IMR-90 (cell line): ENCODE measurements at regions not wholly inside any gene's neighbourhood (a gene's known extent, or its start where the extent isn't known, plus 50 kb on each side); places are given as distances from the start of the nearest gene placed in this dataset.

Experiments
- ATAC-seq: fragments of 200-7000 bp; cut with Tn5 transposase; 2 replicates; pipeline ENCODE4 v1.9.1; 2020; ENCODE audit warnings: low read depth, mild to moderate bottlenecking, moderate library complexity
- BruUV-seq: library from RNA; stranded (reverse); fragments of 400-500 nt; replicated peaks from 2 replicates; lab custom pipeline; 2021; lab: Mats Ljungman, UMichigan
- CTCF ChIA-PET: fragments of 300-600 bp; formaldehyde crosslinking; extraction: SDS; loops from one replicate; lab custom pipeline; 2021; ENCODE audit warnings: antibody characterized with exemption; lab: Yijun Ruan, JAX
- POLR2A ChIA-PET: fragments of 300-600 bp; sonication (Branson Sonifier 250); formaldehyde crosslinking; loops from one replicate; lab custom pipeline; 2022; ENCODE audit warnings: antibody characterized with exemption; ENCODE audit not compliant: unreplicated experiment; lab: Charles Lee
- DNase-seq: peaks from one replicate; pipeline ENCODE4 v3.0.0; 2013
- H2AFZ ChIP-seq: replicated peaks from 2 replicates; pipeline ENCODE3; 2013; ENCODE audit warnings: low read length, mild to moderate bottlenecking; ENCODE audit not compliant: poor library complexity
- H2AK5ac ChIP-seq: 2 replicates; pipeline ENCODE4 v1.6.1; 2013; ENCODE audit warnings: low read depth, low read length, inconsistent platforms
- H2AK9ac ChIP-seq: replicated peaks from 2 replicates; pipeline ENCODE3; 2013; ENCODE audit warnings: mild to moderate bottlenecking, low read depth, low read length, moderate library complexity; ENCODE audit not compliant: poor library complexity
- H2BK120ac ChIP-seq: 2 replicates; pipeline ENCODE4 v1.6.1; 2013; ENCODE audit warnings: low read depth, low read length, inconsistent platforms
- H2BK15ac ChIP-seq: 3 replicates; pipeline ENCODE4 v1.6.1; 2013; ENCODE audit warnings: low read depth, low read length, inconsistent platforms
- H2BK20ac ChIP-seq: 2 replicates; pipeline ENCODE4 v1.6.1; 2013; ENCODE audit warnings: low read depth, mild to moderate bottlenecking, inconsistent platforms, low read length, moderate library complexity
- H2BK5ac ChIP-seq: 2 replicates; pipeline ENCODE4 v1.6.1; 2013; ENCODE audit warnings: mild to moderate bottlenecking, low read depth, low read length, inconsistent platforms; ENCODE audit not compliant: poor library complexity, severe bottlenecking
- H3K14ac ChIP-seq: replicated peaks from 2 replicates; pipeline ENCODE4 v1.6.1; 2013; ENCODE audit warnings: low read depth, low read length, inconsistent platforms
- H3K18ac ChIP-seq: 2 replicates; pipeline ENCODE4 v1.6.1; 2013; ENCODE audit warnings: low read depth, low read length, control low read depth
- H3K23ac ChIP-seq: 2 replicates; pipeline ENCODE4 v1.6.1; 2013; ENCODE audit warnings: low read depth, low read length, inconsistent platforms
- H3K27ac ChIP-seq: 2 replicates; pipeline ENCODE4 v1.5.1; 2013; ENCODE audit warnings: mild to moderate bottlenecking, control low read depth, low read length; ENCODE audit not compliant: insufficient read depth
- H3K27me3 ChIP-seq: 2 replicates; pipeline ENCODE4 v1.6.1; 2013; ENCODE audit warnings: low read length; ENCODE audit not compliant: control insufficient read depth, insufficient read depth
- H3K36me3 ChIP-seq: 2 replicates; pipeline ENCODE4 v1.6.1; 2013; ENCODE audit warnings: low read length, mixed read lengths; ENCODE audit not compliant: control insufficient read depth, insufficient read depth
- H3K4ac ChIP-seq: 2 replicates; pipeline ENCODE4 v1.6.1; 2013; ENCODE audit warnings: low read depth, low read length, inconsistent platforms
- H3K4me1 ChIP-seq: 2 replicates; pipeline ENCODE4 v1.6.1; 2013; ENCODE audit warnings: low read length, mixed read lengths; ENCODE audit not compliant: control insufficient read depth, insufficient read depth
- H3K4me2 ChIP-seq: 2 replicates; pipeline ENCODE4 v1.6.1; 2013; ENCODE audit warnings: low read depth, mild to moderate bottlenecking, control low read depth, low read length, moderate library complexity
- H3K4me3 ChIP-seq: 2 replicates; pipeline ENCODE4 v1.5.1; 2013; ENCODE audit warnings: low read depth, mild to moderate bottlenecking, control low read depth, low read length, moderate library complexity; ENCODE audit not compliant: insufficient read depth
- H3K56ac ChIP-seq: 2 replicates; pipeline ENCODE4 v1.6.1; 2013; ENCODE audit warnings: low read length, inconsistent platforms; ENCODE audit not compliant: insufficient read depth; ENCODE audit errors: extremely low read depth
- H3K79me1 ChIP-seq, 2 experiments: 2 replicates each; pipeline ENCODE4 v1.6.1; 2013; ENCODE audit warnings: low read length in 2 of 2, inconsistent platforms in 1 of 2, low read depth in 1 of 2
- H3K9ac ChIP-seq: 2 replicates; pipeline ENCODE4 v1.6.1; 2013; ENCODE audit warnings: low read depth, low read length, control low read depth
- H3K9me1 ChIP-seq: 2 replicates; pipeline ENCODE4 v1.6.1; 2013; ENCODE audit warnings: low read length, inconsistent platforms; ENCODE audit not compliant: insufficient read depth
- H3K9me3 ChIP-seq: 2 replicates; pipeline ENCODE4 v1.6.1; 2013; ENCODE audit warnings: low read length; ENCODE audit not compliant: control insufficient read depth, insufficient read depth
- H4K20me1 ChIP-seq: 2 replicates; pipeline ENCODE4 v1.6.1; 2013; ENCODE audit warnings: low read length, inconsistent platforms; ENCODE audit not compliant: insufficient read depth
- H4K5ac ChIP-seq: 2 replicates; pipeline ENCODE4 v1.6.1; 2013; ENCODE audit warnings: mild to moderate bottlenecking, low read depth, low read length, control low read depth
- H4K8ac ChIP-seq, 2 experiments: 2 replicates each; pipeline ENCODE4 v1.6.1; 2013; ENCODE audit warnings: low read depth in 2 of 2, low read length in 2 of 2, control low read depth in 1 of 2, inconsistent platforms in 1 of 2
- H4K91ac ChIP-seq: 2 replicates; pipeline ENCODE4 v1.6.1; 2013; ENCODE audit warnings: low read depth, low read length, inconsistent platforms; ENCODE audit not compliant: insufficient read depth
- BHLHE40 ChIP-seq: fragments of 150-350 bp; IDR thresholded peaks from 2 replicates; pipeline ENCODE4 v1.6.1; 2016; ENCODE audit warnings: mild to moderate bottlenecking, low read depth, low read length
- CEBPB ChIP-seq: IDR thresholded peaks from 2 replicates; pipeline ENCODE4 v1.6.1; 2012; ENCODE audit warnings: low read depth, low read length, improper control_type of control experiment
- WGBS, 2 experiments: methylation state at CpG; one replicate each; pipeline versions ENCODE4 v1.1.5 to v1.1.7; 2013; ENCODE audit warnings: missing lambda C conversion rate in 2 of 2; ENCODE audit not compliant: insufficient read length in 1 of 2; ENCODE audit errors: extremely low coverage in 2 of 2; 5-methylcytosine and 5-hydroxymethylcytosine counted together
- dilution Hi-C: fragments of 300-500 bp; cut with HindIII; formaldehyde crosslinking; loops from one replicate; pipeline ENCODE4 v1.14.3; 2018; ENCODE audit warnings: low sequenced_read_pairs; ENCODE audit not compliant: unreplicated experiment
- in situ Hi-C: fragments of 300-500 bp; cut with MboI; formaldehyde crosslinking; loops from 3 replicates; pipeline ENCODE4 v1.14.3; 2019; ENCODE audit warnings: low sequenced_read_pairs, inconsistent platforms, mixed read lengths
- intact Hi-C: fragments of 100-400 bp; cut with micrococcal nuclease; formaldehyde crosslinking; loops from 2 replicates; pipeline ENCODE4 v1.10.0; 2022

- no peak overlapping the region for H3K27ac ChIP-seq
- no peak overlapping the region for H3K4me3 ChIP-seq
- H4K91ac ChIP-seq = peak overlapping the region; percentile 20; the same call in 1 of the 2 replicates
- H3K23ac ChIP-seq = 0 out of 2 replicates have a peak overlapping the region, but pooled peaks have one; percentile 86
- H3K27me3 ChIP-seq = no peaks in the 10 kb centered on the region
- peak overlapping the region; percentile 85 for H2AFZ ChIP-seq
- WGBS, 2 experiments = no CpG with 5 or more reads among the region's 5 CpGs
- no peaks in the 10 kb centered on the region for H3K79me1 ChIP-seq
- DNase-seq (peak; percentile 61), ATAC-seq (peak; percentile 48; the same call in 1 of the 2 replicates)
- dilution Hi-C loops = no loop called here
- H2BK120ac ChIP-seq = peak overlapping the region; percentile 62; the same call in 1 of the 2 replicates
- H3K14ac ChIP-seq = peak overlapping the region; percentile 29; the same call in 1 of the 2 replicates
- peak overlapping the region in 1 of 2 experiments; percentile 60; a peak in 1 of 4 replicates for H4K8ac ChIP-seq
- POLR2A ChIA-PET = interaction anchor here (1.1 kb wide), 1 partner anchor 235 kb away, joined by 5 read pairs; no protein-coding TSS in a partner anchor
- H3K4me1 ChIP-seq = peaks cover 3% of the 10 kb centered on the region; the same call in 1 of the 2 replicates
- H3K56ac ChIP-seq = no peak overlapping the region
- H4K5ac ChIP-seq = no peak overlapping the region
- no peaks in the 10 kb centered on the region; the same call in 1 of the 2 replicates for H4K20me1 ChIP-seq
- H2BK5ac ChIP-seq = peak overlapping the region; percentile 69
- intact Hi-C loops = loop anchor here (1.0 to 5.0 kb wide), 5 partner anchors 67 to 555 kb away; partner anchors contain the start of gene GCLC
- in situ Hi-C loops = no loop called here
- H3K9me1 ChIP-seq = peaks cover 3% of the 10 kb centered on the region
- peak overlapping the region; percentile 41 for H2BK20ac ChIP-seq
- peak overlapping the region; percentile 89 for H3K4ac ChIP-seq
- H2BK15ac ChIP-seq = peak overlapping the region; percentile 46; the same call in 2 of the 3 replicates
- H3K9ac ChIP-seq = no peak overlapping the region
- peak overlapping the region; percentile 80; the same call in 1 of the 2 replicates for H2AK5ac ChIP-seq
- H3K36me3 ChIP-seq = no peaks in the 10 kb centered on the region
- CTCF ChIA-PET = interaction anchor here (1.0 to 2.6 kb wide), 13 partner anchors 9 to 235 kb away, joined by 3 to 24 read pairs (median 8); partner anchors contain the start of gene GCLC
- BruUV-seq = no TSS peak
- TF ChIP-seq BHLHE40 = no peak
- TF ChIP-seq CEBPB = peak; percentile 68; the same call in 1 of the 2 replicates
- H3K18ac ChIP-seq = peak overlapping the region; percentile 1; the same call in 1 of the 2 replicates
- peak overlapping the region; percentile 62 for H2AK9ac ChIP-seq
- H3K9me3 ChIP-seq = no peaks in the 10 kb centered on the region
- peak overlapping the region; percentile 7; the same call in 1 of the 2 replicates for H3K4me2 ChIP-seq
Observed at GRCh38 chr6:53727748-53728147, 62.2 kb upstream of the KLHL31 start.
